CD4-positive, alpha-beta T cell (primary cell): ENCODE measurements at regions not wholly inside any gene's neighbourhood (a gene's known extent, or its start where the extent isn't known, plus 50 kb on each side); places are given as distances from the start of the nearest gene placed in this dataset.

ENCODE experiments used
- ATAC-seq: fragments of 200-7000 bp; cut with Tn5 transposase; one replicate; pipeline ENCODE4 v1.10.0; 2022; ENCODE audit warnings: mild to moderate bottlenecking; ENCODE audit not compliant: poor library complexity
- CTCF ChIA-PET: fragments of 350-600 bp; sonication (Branson Sonifier 250); formaldehyde crosslinking; loops from one replicate; lab custom pipeline; 2021; ENCODE audit warnings: antibody characterized with exemption, inconsistent platforms; lab: Charles Lee
- POLR2A ChIA-PET: fragments of 350-600 bp; sonication (Branson Sonifier 250); formaldehyde crosslinking; loops from one replicate; lab custom pipeline; 2021; ENCODE audit warnings: antibody characterized with exemption, inconsistent platforms; lab: Charles Lee
- DNase-seq, 14 experiments: peaks; one replicate each; pipeline ENCODE4 v3.0.0-alpha.2; 2013 to 2020; ENCODE audit warnings: mixed read lengths in 2 of 14
- H3K27ac ChIP-seq, 2 donors: one replicate each; pipeline versions ENCODE4 v1.5.1 to v1.7.0; 2013; ENCODE audit warnings: low read length in 2 of 2, low read depth in 1 of 2, mild to moderate bottlenecking in 1 of 2
- H3K27me3 ChIP-seq, 2 experiments: 1 replicate in 1 of 2; 2 replicates in 1 of 2; pipeline versions ENCODE4 v1.6.1 to v1.7.0; 2013; ENCODE audit warnings: low read length in 2 of 2, control low read depth in 1 of 2, mild to moderate bottlenecking in 1 of 2, moderate library complexity in 1 of 2; ENCODE audit not compliant: insufficient read depth in 2 of 2, control insufficient read depth in 1 of 2
- H3K36me3 ChIP-seq: one replicate; pipeline ENCODE4 v1.6.1; 2013; ENCODE audit warnings: low read length, control low read depth; ENCODE audit not compliant: insufficient read depth
- H3K4me1 ChIP-seq: one replicate; pipeline ENCODE4 v1.6.1; 2013; ENCODE audit warnings: low read length, control low read depth; ENCODE audit not compliant: insufficient read depth
- H3K4me3 ChIP-seq: one replicate; pipeline ENCODE4 v1.5.1; 2013; ENCODE audit warnings: mild to moderate bottlenecking, low read length, moderate library complexity
- H3K9me3 ChIP-seq, 2 experiments: 1 replicate in 1 of 2; 2 replicates in 1 of 2; pipeline versions ENCODE4 v1.6.1 to v1.7.0; 2013; ENCODE audit warnings: low read length in 2 of 2, mild to moderate bottlenecking in 2 of 2, control low read depth in 1 of 2, moderate library complexity in 1 of 2; ENCODE audit not compliant: control insufficient read depth in 1 of 2, insufficient read depth in 1 of 2
- H3K27ac Mint-ChIP-seq: one replicate; pipeline ENCODE4 v1.8.0; 2020; ENCODE audit warnings: mixed read lengths
- H3K27me3 Mint-ChIP-seq: one replicate; pipeline ENCODE4 v1.8.0; 2021; ENCODE audit warnings: mixed read lengths
- H3K36me3 Mint-ChIP-seq: one replicate; pipeline ENCODE4 v1.8.0; 2021; ENCODE audit warnings: low read depth, mixed read lengths
- H3K4me1 Mint-ChIP-seq: one replicate; pipeline ENCODE4 v1.8.0; 2021; ENCODE audit warnings: low read depth, mixed read lengths
- H3K4me3 Mint-ChIP-seq: one replicate; pipeline ENCODE4 v1.8.0; 2020; ENCODE audit warnings: mild to moderate bottlenecking, mixed read lengths
- H3K9me3 Mint-ChIP-seq: one replicate; pipeline ENCODE4 v1.8.0; 2020; ENCODE audit warnings: mixed read lengths
- CTCF ChIP-seq: fragments of 200-600 bp; IDR thresholded peaks from one replicate; pipeline ENCODE4 v1.8.0; 2022; ENCODE audit warnings: antibody characterized with exemption, mild to moderate bottlenecking
- intact Hi-C, 2 experiments: fragments of 100-400 bp; cut with DNase I in 1 of 2; cut with micrococcal nuclease in 1 of 2; formaldehyde crosslinking; loops; one replicate each; pipeline versions ENCODE4 v1.15.1 to v1.9.0; 2023 to 2025; cut with DNase I, micrococcal nuclease

DNA sequence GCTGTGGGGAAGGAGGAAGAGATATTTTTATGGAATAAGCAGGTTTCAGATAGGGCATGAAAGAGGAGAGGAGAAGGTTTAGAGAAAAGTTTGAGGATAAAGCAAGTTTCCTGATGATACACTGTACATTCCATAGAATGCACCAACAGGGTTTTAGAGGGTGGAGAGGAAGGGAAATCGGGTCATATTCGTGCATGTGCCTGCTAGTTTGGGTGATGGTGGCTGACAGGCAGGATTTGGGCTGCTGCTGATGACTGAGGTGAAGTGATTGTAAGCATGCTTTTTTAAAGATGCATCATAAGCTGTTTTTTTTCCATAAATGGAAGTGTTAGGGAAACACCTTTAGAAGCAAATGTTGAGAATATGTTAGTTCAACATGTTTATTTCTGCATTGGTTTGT, 68.8 kb downstream of the PMAIP1 start:
- ChIA-PET CTCF (no interaction called here), POLR2A (no interaction called here)
- no peaks in the 10 kb centered on the region for H3K36me3 ChIP-seq

DNA sequence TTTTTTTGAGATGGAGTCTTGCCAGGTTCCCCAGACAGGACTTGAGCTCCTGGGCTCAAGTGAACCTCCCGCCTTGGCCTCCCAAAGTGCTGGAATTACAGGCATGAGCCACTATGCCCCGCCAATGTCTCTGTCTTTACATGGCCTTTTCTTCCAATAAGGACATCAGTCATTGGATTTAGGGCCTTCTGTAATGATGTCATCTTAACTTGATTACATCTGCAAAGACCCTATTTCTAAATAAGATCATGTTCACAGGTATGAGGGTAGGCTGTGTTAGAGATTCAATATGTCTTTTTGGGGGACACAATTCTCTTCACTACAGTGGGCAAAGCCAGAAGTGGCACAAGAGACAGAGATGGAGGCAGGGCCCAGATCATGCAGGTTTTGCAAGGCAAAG, 68.1 kb downstream of the PMAIP1 start:
- H3K27ac Mint-ChIP-seq, result no peak overlapping the region
- no peaks in the 10 kb centered on the region for H3K9me3 Mint-ChIP-seq
- ATAC-seq, result no peak
- POLR2A ChIA-PET, result no interaction called here
- Histone ChIP-seq H3K4me1 (no peaks in the 10 kb centered on the region), H3K9me3 (no peaks in the 10 kb centered on the region), H3K27me3 (peaks cover 2 to 13% of the 10 kb centered on the region in 2 experiments), H3K27ac (no peak overlapping the region), H3K4me3 (no peak overlapping the region), H3K36me3 (no peaks in the 10 kb centered on the region)
- no peak for TF ChIP-seq CTCF
- H3K27me3 Mint-ChIP-seq, result peaks cover 17% of the 10 kb centered on the region
- H3K4me3 Mint-ChIP-seq, result no peak overlapping the region
- peaks cover 6% of the 10 kb centered on the region for H3K4me1 Mint-ChIP-seq
- no peak for DNase-seq
- CTCF ChIA-PET, result no interaction called here
- no peaks in the 10 kb centered on the region for H3K36me3 Mint-ChIP-seq
- intact Hi-C loops, result no loop called here

More for the DNA sequence above, 68.8 kb downstream of the PMAIP1 start:
- Histone ChIP-seq H3K27ac (no peak overlapping the region), H3K27me3 (peaks cover 2 to 13% of the 10 kb centered on the region in 2 experiments), H3K4me3 (no peak overlapping the region), H3K4me1 (no peaks in the 10 kb centered on the region), H3K9me3 (no peaks in the 10 kb centered on the region)
- H3K27me3 Mint-ChIP-seq, result peaks cover 17% of the 10 kb centered on the region
- DNase-seq (no peak), ATAC-seq (no peak)
- H3K9me3 Mint-ChIP-seq, result no peaks in the 10 kb centered on the region
- no peaks in the 10 kb centered on the region for H3K36me3 Mint-ChIP-seq
- TF ChIP-seq CTCF, result no peak
- intact Hi-C loops, result no loop called here
- H3K4me3 Mint-ChIP-seq, result no peak overlapping the region
- H3K27ac Mint-ChIP-seq, result no peak overlapping the region
- H3K4me1 Mint-ChIP-seq, result peaks cover 6% of the 10 kb centered on the region

GRCh38 chr18:59966913-59967312, 67.1 kb downstream of the PMAIP1 start:
- DNase-seq, result no peak
- no peaks in the 10 kb centered on the region for H3K36me3 Mint-ChIP-seq
- no peak for ATAC-seq
- peaks cover 17% of the 10 kb centered on the region for H3K27me3 Mint-ChIP-seq
- Histone ChIP-seq H3K9me3 (no peaks in the 10 kb centered on the region), H3K36me3 (no peaks in the 10 kb centered on the region), H3K4me1 (no peaks in the 10 kb centered on the region), H3K27me3 (peaks cover 2 to 13% of the 10 kb centered on the region in 2 experiments), H3K4me3 (no peak overlapping the region), H3K27ac (no peak overlapping the region)
- H3K27ac Mint-ChIP-seq, result no peak overlapping the region
- ChIA-PET POLR2A (interaction anchor here (0.7 kb wide), 1 partner anchor 77 kb away, joined by 4 read pairs; no protein-coding TSS in a partner anchor), CTCF (no interaction called here)
- intact Hi-C loops, result no loop called here
- no peak for TF ChIP-seq CTCF
- peaks cover 6% of the 10 kb centered on the region for H3K4me1 Mint-ChIP-seq
- no peak overlapping the region for H3K4me3 Mint-ChIP-seq
- H3K9me3 Mint-ChIP-seq, result no peaks in the 10 kb centered on the region
